Aorta (tissue), 5 donors: ENCODE measurements at regions not wholly inside any gene's neighbourhood (a gene's known extent, or its start where the extent isn't known, plus 50 kb on each side); places are given as distances from the start of the nearest gene placed in this dataset.
A peak's percentile ranks its signal among the peaks of the same experiment; 100 is the strongest.

ENCODE experiments used
- ATAC-seq: fragments of 200-7000 bp; cut with Tn5 transposase; one replicate; pipeline ENCODE4 v1.9.1; 2022; ENCODE audit warnings: moderate library complexity; ENCODE audit not compliant: low FRiP score
- DNase-seq, 2 donors: peaks; one replicate each; pipeline ENCODE4 v3.0.0-alpha.2; 2020
- H3K27ac ChIP-seq, 2 donors: one replicate each; pipeline ENCODE4 v1.5.1; 2013; ENCODE audit warnings: low read length in 2 of 2, mild to moderate bottlenecking in 2 of 2, moderate library complexity in 2 of 2, control low read depth in 1 of 2, inconsistent platforms in 1 of 2, low read depth in 1 of 2
- H3K27me3 ChIP-seq, 2 donors: one replicate each; pipeline ENCODE4 v1.6.1; 2013; ENCODE audit warnings: control low read depth in 1 of 2, low read length in 1 of 2, mild to moderate bottlenecking in 1 of 2, moderate library complexity in 1 of 2; ENCODE audit not compliant: insufficient read depth in 2 of 2, control insufficient read depth in 1 of 2
- H3K36me3 ChIP-seq, 2 donors: one replicate each; pipeline ENCODE4 v1.6.1; 2013; ENCODE audit warnings: control low read depth in 1 of 2, low read length in 1 of 2, mild to moderate bottlenecking in 1 of 2; ENCODE audit not compliant: insufficient read depth in 2 of 2, control insufficient read depth in 1 of 2
- H3K4me1 ChIP-seq, 2 donors: one replicate each; pipeline ENCODE4 v1.6.1; 2013; ENCODE audit warnings: low read length in 2 of 2, control low read depth in 1 of 2, mild to moderate bottlenecking in 1 of 2, moderate library complexity in 1 of 2; ENCODE audit not compliant: insufficient read depth in 2 of 2, control insufficient read depth in 1 of 2
- H3K4me3 ChIP-seq, 2 donors: one replicate each; pipeline ENCODE4 v1.5.1; 2013; ENCODE audit warnings: low read length in 2 of 2, control low read depth in 1 of 2, mild to moderate bottlenecking in 1 of 2
- H3K9me3 ChIP-seq: one replicate; pipeline ENCODE4 v1.6.1; 2013; ENCODE audit warnings: mild to moderate bottlenecking, low read length; ENCODE audit not compliant: control insufficient read depth
- WGBS, 2 donors: extraction: QIAGEN DNeasy Blood & Tissue Kit; methylation state at CpG; one replicate each; pipeline ENCODE4 v1.1.7; 2013; 5-methylcytosine and 5-hydroxymethylcytosine counted together
- intact Hi-C, 2 donors: fragments of 100-400 bp; cut with DNase I; formaldehyde crosslinking; loops; one replicate each; pipeline versions ENCODE4 v1.14.2 to v1.15.0; 2022
- donor health status: healthy with polysubstance abuse.
- donor health status: Bipolar disorder and iron deficiency.
- donor health status: DM: no; HTN: no; CAD: no.
- donor health status: DM: no; HTN: no; CAD: no.
- donor health status: DM: yes; HTN: yes; CAD: no.

DNA sequence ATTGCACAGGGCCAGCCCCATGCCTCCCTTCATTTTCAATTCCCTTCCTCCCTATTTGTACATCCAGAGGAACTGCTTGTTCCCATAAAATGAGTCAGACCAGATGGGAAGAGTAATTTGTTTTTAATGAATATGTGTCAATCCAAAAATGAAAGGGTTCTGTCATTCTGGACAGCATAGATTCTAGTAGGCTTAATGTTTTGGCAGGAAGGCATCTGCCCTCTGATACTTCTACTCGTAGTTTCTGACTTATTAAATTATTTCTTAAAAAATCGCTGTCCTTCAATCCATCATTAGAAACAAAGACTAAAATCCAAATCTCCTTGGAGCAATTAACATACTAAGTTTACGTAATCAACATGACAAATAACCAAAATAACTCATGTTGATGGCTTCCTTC is 665.5 kb downstream of the TENT5A start:
- WGBS, 2 donors = 71 to 76% methylated on average over 3 of the region's 3 CpGs
- Histone ChIP-seq H3K4me1 (no peaks in the 10 kb centered on the region), H3K27ac (no peak overlapping the region), H3K36me3 (no peaks in the 10 kb centered on the region), H3K4me3 (no peak overlapping the region), H3K27me3 (no peaks in the 10 kb centered on the region), H3K9me3 (no peaks in the 10 kb centered on the region)
- intact Hi-C loops = no loop called here
- ATAC-seq (no peak), DNase-seq (no peak)

DNA sequence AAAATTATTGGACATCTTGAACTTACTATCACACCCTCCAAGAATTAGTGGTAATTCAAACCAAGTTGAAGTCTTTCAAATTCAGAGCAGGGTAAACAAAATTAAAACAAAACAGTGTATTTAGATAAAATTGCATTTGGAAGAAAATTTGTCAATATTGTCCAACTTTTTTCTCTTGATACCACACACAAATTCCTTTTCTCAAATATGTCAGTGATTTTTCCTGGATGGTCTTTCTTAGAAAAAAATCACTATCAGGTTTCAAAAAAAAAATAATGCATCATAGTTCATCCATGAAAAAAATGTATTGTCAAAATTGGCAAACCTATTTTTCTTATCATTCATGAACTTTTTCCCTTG is 667.1 kb downstream of the TENT5A start:
- intact Hi-C loops = no loop called here
- H3K4me3 ChIP-seq = no peak overlapping the region
- H3K27me3 ChIP-seq = no peaks in the 10 kb centered on the region
- no peaks in the 10 kb centered on the region for H3K36me3 ChIP-seq
- no peaks in the 10 kb centered on the region for H3K9me3 ChIP-seq
- DNase-seq (no peak), ATAC-seq (no peak)
- H3K27ac ChIP-seq = no peak overlapping the region
- no peaks in the 10 kb centered on the region for H3K4me1 ChIP-seq

DNA sequence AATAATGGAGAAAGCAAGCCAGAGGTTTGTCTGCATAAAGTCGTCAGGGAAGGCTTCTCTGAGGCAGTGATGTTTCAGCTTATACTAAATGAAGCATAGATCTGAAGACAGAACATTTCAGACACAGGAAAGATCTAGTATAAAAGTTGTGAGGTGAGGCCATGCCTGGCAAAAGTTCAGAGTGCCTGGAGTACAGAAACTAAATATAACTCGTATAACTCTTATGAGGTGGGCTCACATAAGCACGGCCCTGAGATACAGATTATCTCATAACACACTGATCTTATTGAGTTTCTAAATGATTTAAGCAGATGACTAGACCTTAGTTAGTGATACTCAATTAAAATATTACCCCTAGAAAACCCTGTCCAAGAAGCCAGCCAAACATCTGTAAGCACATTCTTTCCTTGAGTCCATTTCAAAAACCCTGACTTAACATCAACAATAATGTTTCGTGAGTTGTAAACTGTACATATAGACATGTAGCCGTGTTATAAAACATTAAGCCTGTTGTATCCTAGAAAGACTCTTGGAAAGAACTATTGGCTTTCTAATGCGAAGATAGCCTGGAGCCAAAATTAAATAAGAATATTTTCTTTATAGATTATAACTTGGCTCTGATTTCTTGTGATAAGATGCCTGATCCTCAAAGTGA is 667.6 kb downstream of the TENT5A start:
- intact Hi-C loops = no loop called here
- H3K4me3 ChIP-seq = no peak overlapping the region
- DNase-seq (no peak), ATAC-seq (no peak)
- H3K36me3 ChIP-seq = no peaks in the 10 kb centered on the region
- 21 to 24% methylated on average over 6 of the region's 6 CpGs for WGBS, 2 donors
- H3K27me3 ChIP-seq = no peaks in the 10 kb centered on the region
- no peaks in the 10 kb centered on the region for H3K4me1 ChIP-seq
- H3K9me3 ChIP-seq = no peaks in the 10 kb centered on the region
- no peak overlapping the region for H3K27ac ChIP-seq

DNA sequence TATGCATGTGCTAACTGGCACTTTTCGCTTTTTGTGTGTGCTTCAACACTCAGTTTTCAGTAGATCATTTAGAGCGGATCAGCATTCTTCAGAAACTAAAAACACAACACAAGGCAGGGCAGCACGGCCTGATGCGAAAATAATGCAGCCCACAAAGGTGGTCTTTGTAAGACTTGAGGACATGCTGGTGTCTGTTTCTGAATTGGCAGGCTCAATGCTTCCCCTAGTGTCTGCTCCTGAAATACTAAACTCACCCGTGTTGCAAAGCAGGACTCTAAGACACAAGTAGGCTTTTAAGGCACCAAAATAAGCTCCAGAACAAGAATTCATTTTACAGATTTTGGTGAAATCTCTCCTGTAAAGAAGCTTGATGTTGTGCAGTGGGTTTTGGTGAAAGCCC is 676.5 kb downstream of the TENT5A start:
- WGBS, 2 donors = 75 to 83% methylated on average over 5 of the region's 5 CpGs
- no peaks in the 10 kb centered on the region for H3K36me3 ChIP-seq
- no peak overlapping the region for H3K27ac ChIP-seq
- DNase-seq (no peak), ATAC-seq (no peak)
- intact Hi-C loops = no loop called here
- H3K9me3 ChIP-seq = no peaks in the 10 kb centered on the region
- no peaks in the 10 kb centered on the region for H3K4me1 ChIP-seq
- H3K4me3 ChIP-seq = no peak overlapping the region
- no peaks in the 10 kb centered on the region for H3K27me3 ChIP-seq

DNA sequence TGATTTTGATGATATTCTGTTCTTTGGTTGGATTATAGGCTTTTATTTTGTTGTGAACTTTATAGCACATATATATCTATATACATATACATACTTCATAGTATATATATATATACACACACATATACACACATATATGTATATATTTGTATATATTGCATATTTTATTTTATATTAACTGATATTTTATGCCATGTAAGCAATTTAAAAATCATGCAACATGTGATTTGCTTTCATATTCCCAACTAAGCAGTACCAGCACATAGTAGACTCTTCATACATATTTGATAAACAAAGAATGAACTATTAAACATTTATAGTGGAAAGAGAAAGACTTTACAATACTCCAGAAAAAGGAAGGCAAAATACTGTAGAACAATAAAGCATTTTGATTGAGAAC is 679.2 kb downstream of the TENT5A start:
- H3K4me3 ChIP-seq = no peak overlapping the region
- no peak for ATAC-seq
- no peaks in the 10 kb centered on the region for H3K9me3 ChIP-seq
- intact Hi-C loops = no loop called here
- H3K36me3 ChIP-seq = no peaks in the 10 kb centered on the region
- no peaks in the 10 kb centered on the region for H3K4me1 ChIP-seq
- no peak overlapping the region for H3K27ac ChIP-seq
- H3K27me3 ChIP-seq = no peaks in the 10 kb centered on the region
- no peak for DNase-seq

DNA sequence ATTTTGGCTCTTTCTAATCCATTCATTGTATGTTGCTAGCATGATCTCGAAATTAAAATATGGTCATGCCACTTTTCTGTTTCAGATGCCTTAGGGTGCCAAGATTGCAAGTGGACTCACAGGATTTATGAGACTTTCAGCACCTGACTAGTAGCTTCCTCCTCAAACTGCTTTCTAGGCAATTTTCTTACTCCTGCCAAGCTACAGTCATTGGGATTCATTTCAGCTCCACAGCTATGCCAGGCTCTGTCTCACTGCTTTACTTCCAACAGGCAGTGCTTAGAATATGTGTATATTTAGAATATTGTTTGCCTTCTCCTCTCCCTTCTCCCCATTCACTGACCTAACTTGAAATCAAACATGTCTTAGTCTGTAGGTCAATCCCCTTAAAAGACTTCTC is 681.4 kb downstream of the TENT5A start:
- intact Hi-C loops = no loop called here
- no peaks in the 10 kb centered on the region for H3K27me3 ChIP-seq
- no peak for ATAC-seq

DNA sequence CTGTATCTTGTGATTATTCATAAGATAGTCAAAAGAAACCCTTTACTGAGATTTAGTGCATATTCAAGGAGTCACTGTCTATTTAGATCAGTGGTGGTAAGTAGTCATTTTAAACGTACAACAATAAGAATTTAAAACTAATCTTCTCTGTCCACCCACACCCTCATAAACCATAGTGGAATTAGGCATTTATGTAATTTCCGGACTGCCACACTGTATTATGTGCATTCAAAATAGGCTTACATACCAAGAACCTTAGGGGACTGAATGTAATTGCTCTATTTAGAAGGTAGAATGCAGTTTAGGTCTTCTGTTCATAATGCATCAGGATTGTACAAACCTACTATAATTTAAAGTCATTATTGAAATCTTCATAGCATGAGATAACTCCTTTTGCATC is 685.4 kb downstream of the TENT5A start:
- ATAC-seq = no peak

More for the DNA sequence above, 681.4 kb downstream of the TENT5A start:
- Histone ChIP-seq H3K4me1 (no peaks in the 10 kb centered on the region), H3K9me3 (no peaks in the 10 kb centered on the region), H3K36me3 (no peaks in the 10 kb centered on the region), H3K27ac (no peak overlapping the region), H3K4me3 (no peak overlapping the region)
- DNase-seq = no peak
- 32 to 57% methylated on average over 1 of the region's 1 CpG for WGBS, 2 donors

DNA sequence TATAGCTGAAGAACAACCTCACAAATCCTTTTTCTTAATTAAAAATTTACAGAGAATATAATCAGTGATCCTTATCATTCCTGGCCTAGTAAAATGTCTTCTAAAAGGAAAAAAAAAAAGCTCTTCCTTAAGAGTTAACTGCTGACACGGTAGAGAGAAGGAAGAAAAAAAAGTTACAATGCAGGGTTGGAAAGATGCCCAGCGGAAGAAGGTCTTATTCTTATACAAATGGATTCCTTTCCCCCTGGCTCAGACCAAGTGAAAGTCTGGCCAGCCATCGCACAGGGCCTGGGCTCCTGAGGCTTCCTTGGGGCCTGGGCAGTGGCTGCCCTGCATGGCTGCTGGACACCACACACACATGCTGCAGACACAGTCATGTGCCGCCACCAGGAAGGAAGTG is 688.6 kb downstream of the TENT5A start:
- intact Hi-C loops = no loop called here
- DNase-seq (peak in 1 of 2 donors; percentile 33), ATAC-seq (no peak)
- H3K9me3 ChIP-seq = no peaks in the 10 kb centered on the region
- no peaks in the 10 kb centered on the region for H3K4me1 ChIP-seq
- H3K4me3 ChIP-seq = no peak overlapping the region
- 73 to 80% methylated on average over 4 of the region's 4 CpGs for WGBS, 2 donors
- no peaks in the 10 kb centered on the region for H3K27me3 ChIP-seq
- no peaks in the 10 kb centered on the region for H3K36me3 ChIP-seq
- no peak overlapping the region for H3K27ac ChIP-seq

More for the DNA sequence above, 685.4 kb downstream of the TENT5A start:
- no peaks in the 10 kb centered on the region for H3K4me1 ChIP-seq
- H3K27me3 ChIP-seq = no peaks in the 10 kb centered on the region
- H3K9me3 ChIP-seq = no peaks in the 10 kb centered on the region
- no peak overlapping the region for H3K27ac ChIP-seq
- intact Hi-C loops = no loop called here
- H3K36me3 ChIP-seq = no peaks in the 10 kb centered on the region
- WGBS, 2 donors = 72 to 73% methylated on average over 2 of the region's 2 CpGs
- no peak for DNase-seq
- no peak overlapping the region for H3K4me3 ChIP-seq

DNA sequence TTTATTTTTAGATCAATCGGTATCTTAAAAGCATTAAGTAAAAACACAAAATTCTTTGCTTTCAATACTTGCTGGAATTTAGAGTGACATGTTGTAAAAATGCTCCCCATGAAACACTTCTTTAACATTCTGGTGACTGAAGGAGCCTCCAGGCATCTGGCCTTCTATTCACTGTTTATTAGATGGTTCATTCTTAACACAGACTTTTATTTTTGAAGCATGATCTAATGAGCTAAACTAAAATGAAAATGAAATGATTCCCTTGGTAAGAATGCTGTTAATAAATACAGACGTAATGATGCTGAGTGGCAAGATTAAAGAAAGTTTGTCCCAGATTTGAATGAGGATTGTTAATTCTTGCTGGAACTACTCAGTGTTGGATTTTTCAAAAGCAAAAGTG is 698.4 kb downstream of the TENT5A start:
- peak overlapping the region in 1 of 2 donors; percentile 36 for H3K4me3 ChIP-seq
- H3K4me1 ChIP-seq = no peaks in the 10 kb centered on the region
- no peak overlapping the region for H3K27ac ChIP-seq
- DNase-seq (no peak), ATAC-seq (no peak)
- intact Hi-C loops = no loop called here
- no peaks in the 10 kb centered on the region for H3K9me3 ChIP-seq
- no peaks in the 10 kb centered on the region for H3K27me3 ChIP-seq
- no peaks in the 10 kb centered on the region for H3K36me3 ChIP-seq
- 15 to 22% methylated on average over 2 of the region's 2 CpGs for WGBS, 2 donors
